HepG2 (cell line): ENCODE measurements at regions not wholly inside any gene's neighbourhood (a gene's known extent, or its start where the extent isn't known, plus 50 kb on each side); places are given as distances from the start of the nearest gene placed in this dataset.

Experiments used
- AGO2 ChIP-seq: fragments of 200-400 bp; formaldehyde crosslinking; optimal IDR thresholded peaks from 2 replicates; pipeline ENCODE3; 2017; ENCODE audit warnings: mild to moderate bottlenecking, low read depth, low read length, moderate library complexity
- CTCF ChIP-seq: sonication (generic); formaldehyde crosslinking; IDR thresholded peaks from 2 replicates; pipeline ENCODE4 v1.5.0; 2020; ENCODE audit warnings: mild to moderate bottlenecking, missing genetic modification reagents, moderate library complexity
- EZH2 ChIP-seq: conservative IDR thresholded peaks from 2 replicates; pipeline ENCODE4 v1.6.1; 2012; ENCODE audit warnings: mild to moderate bottlenecking, low read depth, low read length, moderate library complexity
- GATAD2A ChIP-seq: IDR thresholded peaks from 2 replicates; pipeline ENCODE4 v1.6.1; 2016
- HNF4A ChIP-seq: sonication (generic); formaldehyde crosslinking; IDR thresholded peaks from 2 replicates; pipeline ENCODE4 v1.4.0; 2020; ENCODE audit warnings: missing genetic modification reagents
- JUN ChIP-seq: sonication (generic); formaldehyde crosslinking; IDR thresholded peaks from 2 replicates; pipeline ENCODE4 v1.4.0; 2020; ENCODE audit warnings: mild to moderate bottlenecking, missing genetic modification reagents
- NBN ChIP-seq: fragments of 450-650 bp; conservative IDR thresholded peaks from 2 replicates; pipeline ENCODE4 v1.6.1; 2017
- ZFX ChIP-seq: sonication (generic); formaldehyde crosslinking; IDR thresholded peaks from 2 replicates; pipeline ENCODE4 v1.4.0; 2020; ENCODE audit warnings: mild to moderate bottlenecking, low read depth, missing genetic modification reagents, moderate library complexity

GRCh38 chr10:33732161-33732680 lies 397.8 kb upstream of the NRP1 start:
- no peak for TF ChIP-seq AGO2
- no peak for TF ChIP-seq ZFX (CRISPR knock-in tag)
- TF ChIP-seq EZH2: no peak
- no peak for TF ChIP-seq GATAD2A (CRISPR knock-in tag)
- no peak for TF ChIP-seq HNF4A (CRISPR knock-in tag)
- TF ChIP-seq NBN: no peak
- no peak for TF ChIP-seq CTCF
- TF ChIP-seq JUN (CRISPR knock-in tag): no peak
